ENCODE measurements at regions not wholly inside any gene's neighbourhood (a gene's known extent, or its start where the extent isn't known, plus 50 kb on each side); places are given as distances from the start of the nearest gene placed in this dataset.

DNA sequence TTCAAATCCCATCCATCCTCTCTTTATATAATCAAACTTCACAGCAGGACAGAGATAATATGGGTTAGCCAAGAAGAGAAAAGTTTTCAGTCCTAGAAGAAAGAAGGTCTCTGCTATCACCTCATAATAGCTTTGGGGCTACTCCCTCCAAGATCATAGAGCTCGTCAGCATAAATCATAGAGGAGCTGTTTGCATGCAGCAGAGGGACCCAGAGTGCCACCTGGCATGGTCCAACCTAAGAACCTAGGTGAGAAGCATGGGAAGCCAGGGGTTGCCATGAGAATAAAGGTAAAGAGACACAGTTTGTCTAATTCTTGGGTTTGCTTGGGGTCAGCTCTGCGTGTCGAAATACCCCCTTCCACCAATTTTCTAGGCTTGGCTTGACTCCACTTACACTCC, 87.1 kb upstream of the CYP1B1 start:
- H3K9me3 ChIP-seq = no peaks in the 10 kb centered on the region
- peaks cover 68% of the 10 kb centered on the region for H3K27me3 ChIP-seq
- TF ChIP-seq, protein P1, sequence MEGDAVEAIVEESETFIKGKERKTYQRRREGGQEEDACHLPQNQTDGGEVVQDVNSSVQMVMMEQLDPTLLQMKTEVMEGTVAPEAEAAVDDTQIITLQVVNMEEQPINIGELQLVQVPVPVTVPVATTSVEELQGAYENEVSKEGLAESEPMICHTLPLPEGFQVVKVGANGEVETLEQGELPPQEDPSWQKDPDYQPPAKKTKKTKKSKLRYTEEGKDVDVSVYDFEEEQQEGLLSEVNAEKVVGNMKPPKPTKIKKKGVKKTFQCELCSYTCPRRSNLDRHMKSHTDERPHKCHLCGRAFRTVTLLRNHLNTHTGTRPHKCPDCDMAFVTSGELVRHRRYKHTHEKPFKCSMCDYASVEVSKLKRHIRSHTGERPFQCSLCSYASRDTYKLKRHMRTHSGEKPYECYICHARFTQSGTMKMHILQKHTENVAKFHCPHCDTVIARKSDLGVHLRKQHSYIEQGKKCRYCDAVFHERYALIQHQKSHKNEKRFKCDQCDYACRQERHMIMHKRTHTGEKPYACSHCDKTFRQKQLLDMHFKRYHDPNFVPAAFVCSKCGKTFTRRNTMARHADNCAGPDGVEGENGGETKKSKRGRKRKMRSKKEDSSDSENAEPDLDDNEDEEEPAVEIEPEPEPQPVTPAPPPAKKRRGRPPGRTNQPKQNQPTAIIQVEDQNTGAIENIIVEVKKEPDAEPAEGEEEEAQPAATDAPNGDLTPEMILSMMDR (IDR thresholded peaks at IDR 0.05) = no peak
- H3K36me3 ChIP-seq = no peaks in the 10 kb centered on the region
- H3K4me3 ChIP-seq (ENCODE audit: low read depth in 1 of 2, low read length in 1 of 2) = no peak overlapping the region
- no peaks in the 10 kb centered on the region for H3K4me1 ChIP-seq (ENCODE audit: control insufficient read depth in 1 of 2, insufficient read depth in 1 of 2, low read depth in 1 of 2, low read length in 1 of 2)
- H3K27ac ChIP-seq = no peak overlapping the region

DNA sequence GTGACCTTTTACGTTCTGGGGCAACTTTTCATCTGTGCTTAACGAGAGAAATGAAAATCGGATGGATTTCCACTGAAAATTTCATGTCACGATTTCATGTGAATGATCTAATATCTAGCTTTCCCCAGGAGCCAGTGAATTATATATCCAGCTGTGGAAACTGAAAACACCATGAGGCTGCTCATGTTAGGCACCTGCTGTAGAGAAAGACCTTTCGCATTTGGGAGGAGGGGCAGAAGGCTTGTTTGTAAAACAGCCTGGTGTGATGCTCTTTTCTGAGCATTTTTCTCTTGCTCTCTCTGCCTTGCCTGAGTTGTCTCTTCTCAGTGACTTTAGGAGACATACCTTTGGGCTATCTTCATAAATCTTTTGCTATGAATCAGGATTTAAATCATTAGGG, 84.6 kb upstream of the CYP1B1 start:
- H3K4me3 ChIP-seq (ENCODE audit: low read depth in 1 of 2, low read length in 1 of 2) = no peak overlapping the region
- TF ChIP-seq, protein P1 (IDR thresholded peaks at IDR 0.05) = no peak
- H3K4me1 ChIP-seq (ENCODE audit: control insufficient read depth in 1 of 2, insufficient read depth in 1 of 2, low read depth in 1 of 2, low read length in 1 of 2) = no peaks in the 10 kb centered on the region
- H3K27me3 ChIP-seq = peaks cover 55% of the 10 kb centered on the region
- no peaks in the 10 kb centered on the region for H3K9me3 ChIP-seq
- H3K27ac ChIP-seq = no peak overlapping the region
- H3K36me3 ChIP-seq = no peaks in the 10 kb centered on the region

DNA sequence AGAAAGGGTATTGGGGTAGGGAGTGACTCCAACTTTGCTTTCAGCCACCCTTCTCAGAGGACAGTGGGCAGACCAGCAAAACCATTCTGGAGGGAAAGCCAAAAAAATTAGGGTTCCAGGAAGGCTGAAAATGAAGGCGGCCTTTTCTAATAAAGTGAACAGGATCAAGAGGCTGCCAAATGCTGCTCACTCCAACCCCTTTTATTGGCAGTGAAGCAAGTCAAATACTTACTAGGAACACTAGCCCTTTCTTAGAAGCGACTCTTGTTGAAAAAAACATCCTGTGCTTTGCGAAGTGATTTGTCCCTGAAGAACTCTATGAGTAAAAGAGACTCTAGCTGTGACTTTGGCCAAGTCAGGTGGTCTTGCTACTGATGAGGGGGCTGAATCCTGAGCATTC, 83.6 kb upstream of the CYP1B1 start:
- no peak overlapping the region for H3K27ac ChIP-seq
- H3K27me3 ChIP-seq = peaks cover 56% of the 10 kb centered on the region

DNA sequence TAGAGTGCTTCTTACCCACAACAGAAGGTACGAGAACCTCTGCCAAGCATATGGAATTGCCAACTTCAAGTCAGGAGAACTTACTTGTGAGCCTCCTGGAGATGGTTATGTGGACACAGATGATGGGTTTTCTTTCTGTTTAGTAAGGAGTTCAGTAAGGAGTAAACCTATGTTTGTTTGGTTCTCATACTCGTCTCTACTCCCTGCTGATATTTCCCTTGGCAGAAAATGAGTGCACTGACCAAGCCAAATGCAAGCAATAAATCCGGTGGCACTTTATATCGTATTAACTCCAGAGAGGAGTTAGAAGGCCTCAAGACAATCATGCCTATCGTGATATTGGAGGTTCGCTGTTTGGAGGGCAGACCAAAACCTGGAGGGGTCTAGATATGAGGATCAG, 83.2 kb upstream of the CYP1B1 start:
- Histone ChIP-seq H3K27ac (no peak overlapping the region), H3K4me3 (ENCODE audit: low read depth in 1 of 2, low read length in 1 of 2) (no peak overlapping the region), H3K36me3 (no peaks in the 10 kb centered on the region), H3K27me3 (peaks cover 57% of the 10 kb centered on the region), H3K9me3 (no peaks in the 10 kb centered on the region), H3K4me1 (ENCODE audit: control insufficient read depth in 1 of 2, insufficient read depth in 1 of 2, low read depth in 1 of 2, low read length in 1 of 2) (no peaks in the 10 kb centered on the region)
- TF ChIP-seq, protein P1 (IDR thresholded peaks at IDR 0.05) = no peak

More for the DNA sequence above, 83.6 kb upstream of the CYP1B1 start:
- no peak overlapping the region for H3K4me3 ChIP-seq (ENCODE audit: low read depth in 1 of 2, low read length in 1 of 2)
- no peaks in the 10 kb centered on the region for H3K4me1 ChIP-seq (ENCODE audit: control insufficient read depth in 1 of 2, insufficient read depth in 1 of 2, low read depth in 1 of 2, low read length in 1 of 2)
- no peaks in the 10 kb centered on the region for H3K9me3 ChIP-seq
- TF ChIP-seq, protein P1 (IDR thresholded peaks at IDR 0.05) = no peak
- H3K36me3 ChIP-seq = no peaks in the 10 kb centered on the region

DNA sequence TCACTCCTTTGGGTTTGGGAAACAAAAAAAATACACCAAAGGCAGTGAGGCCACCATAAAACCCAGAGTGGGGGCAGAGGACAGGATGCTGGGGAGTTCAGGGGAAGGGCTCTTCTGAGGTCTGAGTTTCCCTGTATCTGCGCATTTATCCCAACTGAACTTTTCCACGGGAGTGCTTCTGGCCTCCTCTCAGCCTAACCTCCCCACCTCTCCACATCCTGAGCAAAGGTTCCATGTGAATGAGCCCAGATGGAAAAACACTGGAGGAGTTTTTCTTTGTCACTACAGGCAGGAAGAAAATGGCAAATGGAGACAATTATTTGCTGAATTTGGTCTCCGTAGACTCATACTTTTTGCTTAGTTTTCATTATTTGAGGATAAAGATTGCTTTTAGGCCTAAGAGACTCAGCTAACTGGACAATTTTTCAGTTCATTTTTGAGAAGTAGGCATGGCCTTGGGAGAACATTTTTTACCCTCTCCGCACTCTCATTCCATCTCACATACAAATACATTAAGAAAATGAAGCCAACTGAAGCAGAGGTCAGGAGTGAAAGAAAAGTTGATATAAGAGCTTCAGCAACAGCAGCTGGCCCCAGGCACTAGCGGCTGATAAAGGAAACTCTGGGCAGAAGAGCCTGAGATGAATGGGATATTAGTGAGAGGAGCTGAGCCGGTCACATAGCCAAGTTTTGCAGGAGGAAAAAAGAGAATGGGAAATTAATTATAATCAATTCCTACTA, 82.6 kb upstream of the CYP1B1 start:
- H3K4me1 ChIP-seq (ENCODE audit: control insufficient read depth in 1 of 2, insufficient read depth in 1 of 2, low read depth in 1 of 2, low read length in 1 of 2) = peaks cover 0 to 3% of the 10 kb centered on the region in 2 experiments
- no peaks in the 10 kb centered on the region for H3K9me3 ChIP-seq
- peaks cover 52% of the 10 kb centered on the region for H3K27me3 ChIP-seq
- H3K4me3 ChIP-seq (ENCODE audit: low read depth in 1 of 2, low read length in 1 of 2) = no peak overlapping the region
- no peak overlapping the region for H3K27ac ChIP-seq
- TF ChIP-seq, protein P1 (IDR thresholded peaks at IDR 0.05) = no peak
- no peaks in the 10 kb centered on the region for H3K36me3 ChIP-seq
